ENCODE measurements at regions not wholly inside any gene's neighbourhood (a gene's known extent, or its start where the extent isn't known, plus 50 kb on each side); places are given as distances from the start of the nearest gene placed in this dataset.
"Not testable (repeated sequence)": the region's sequence is repeated elsewhere in the genome, so short reads cannot be mapped to it uniquely, and the experiment has no call there.

GRCh38 chr5:152704286-152704685, 299.2 kb upstream of the NMUR2 start:
- DNase-seq, result no peak

- no peak for DNase-seq
Measured at GRCh38 chr5:152711801-152712388, 306.8 kb upstream of the NMUR2 start.

- no peak for DNase-seq
Measured at GRCh38 chr5:152717393-152717792, 312.3 kb upstream of the NMUR2 start.

GRCh38 chr5:152723482-152723881, 318.4 kb upstream of the NMUR2 start:
- no peak for DNase-seq

- no peak for DNase-seq
Measured at GRCh38 chr5:152730176-152730575, 325.1 kb upstream of the NMUR2 start.

GRCh38 chr5:152736906-152737305, 331.8 kb upstream of the NMUR2 start:
- no peak for DNase-seq

GRCh38 chr5:152739916-152740315, 334.8 kb upstream of the NMUR2 start:
- no peak for DNase-seq

GRCh38 chr5:152741126-152741525, 336.0 kb upstream of the NMUR2 start:
- not testable (repeated sequence) for DNase-seq

GRCh38 chr5:152787709-152788217, 382.7 kb upstream of the NMUR2 start:
- DNase-seq, result not testable (repeated sequence)

GRCh38 chr5:152801886-152802285, 396.8 kb upstream of the NMUR2 start:
- no peak for DNase-seq

GRCh38 chr5:152804179-152804578, 399.1 kb upstream of the NMUR2 start:
- no peak for DNase-seq

- DNase-seq, result no peak
Measured at GRCh38 chr5:152811988-152812387, 406.9 kb upstream of the NMUR2 start.

GRCh38 chr5:152813526-152813925, 408.4 kb upstream of the NMUR2 start:
- DNase-seq, result no peak

- DNase-seq, result no peak
Measured at GRCh38 chr5:152819891-152820290, 414.8 kb upstream of the NMUR2 start.

GRCh38 chr5:152824316-152824715, 419.2 kb upstream of the NMUR2 start:
- no peak for DNase-seq

- no peak for DNase-seq
Measured at GRCh38 chr5:152838241-152838786, 433.2 kb upstream of the NMUR2 start.

GRCh38 chr5:152844713-152845112, 439.6 kb upstream of the NMUR2 start:
- no peak for DNase-seq

GRCh38 chr5:152853361-152853760, 448.3 kb upstream of the NMUR2 start:
- DNase-seq, result no peak

GRCh38 chr5:152855441-152855840, 450.4 kb upstream of the NMUR2 start:
- DNase-seq, result no peak

GRCh38 chr5:152861231-152861630, 456.2 kb upstream of the NMUR2 start:
- DNase-seq, result no peak

- no peak for DNase-seq
Measured at GRCh38 chr5:152864447-152864846, 459.4 kb upstream of the NMUR2 start.

- no peak for DNase-seq
Measured at GRCh38 chr5:152864991-152865390, 459.9 kb upstream of the NMUR2 start.

GRCh38 chr5:152869971-152870370, 464.9 kb upstream of the NMUR2 start:
- no peak for DNase-seq

- DNase-seq, result no peak
Measured at GRCh38 chr5:152882621-152883020, 477.5 kb upstream of the NMUR2 start.
